Retinal pigment epithelial cell (primary cell): ENCODE measurements at regions not wholly inside any gene's neighbourhood (a gene's known extent, or its start where the extent isn't known, plus 50 kb on each side); places are given as distances from the start of the nearest gene placed in this dataset.
"Not testable (repeated sequence)": the region's sequence is repeated elsewhere in the genome, so short reads cannot be mapped to it uniquely, and the experiment has no call there.

Experiments
- DNase-seq: peaks from one replicate; pipeline ENCODE4 v3.0.0-alpha.2; 2010; ENCODE audit warnings: low read depth
- H3K4me3 ChIP-seq: 2 replicates; pipeline ENCODE4 v1.5.1; 2011; ENCODE audit warnings: mild to moderate bottlenecking, low read length, control low read depth, moderate library complexity
- TF ChIP-seq, protein P1 (sequence below): conservative IDR thresholded peaks from 2 replicates; pipeline ENCODE4 v1.5.1; 2011; ENCODE audit warnings: low read depth, low read length, control low read depth, inconsistent platforms

DNA sequence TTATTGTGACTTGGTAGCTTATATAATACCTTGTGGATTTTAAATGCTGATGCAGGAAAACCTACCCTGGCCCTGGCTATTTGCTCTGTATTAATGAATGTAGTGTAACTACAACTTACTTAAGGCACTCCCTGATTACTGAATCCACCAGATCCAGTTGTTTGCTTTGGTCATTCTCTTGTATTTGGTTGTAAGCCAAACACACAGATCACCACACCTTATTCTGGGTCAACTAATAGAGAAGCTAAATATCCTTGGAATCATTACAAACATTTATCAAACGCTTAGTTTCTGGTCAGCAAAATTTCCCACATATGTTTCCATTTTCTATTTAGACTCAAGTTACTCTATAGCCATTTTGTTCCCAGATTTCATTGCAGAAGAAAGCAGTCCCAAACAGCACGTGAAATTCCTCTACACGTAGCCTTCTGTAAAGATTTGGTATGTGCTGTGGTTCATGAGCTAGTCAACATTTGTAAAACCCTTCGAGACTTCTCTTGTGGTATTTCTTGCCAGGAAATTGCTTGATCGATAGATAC lies 322.6 kb downstream of the MEX3B start:
- no peak overlapping the region for H3K4me3 ChIP-seq
- no peak for DNase-seq
- TF ChIP-seq, protein P1, sequence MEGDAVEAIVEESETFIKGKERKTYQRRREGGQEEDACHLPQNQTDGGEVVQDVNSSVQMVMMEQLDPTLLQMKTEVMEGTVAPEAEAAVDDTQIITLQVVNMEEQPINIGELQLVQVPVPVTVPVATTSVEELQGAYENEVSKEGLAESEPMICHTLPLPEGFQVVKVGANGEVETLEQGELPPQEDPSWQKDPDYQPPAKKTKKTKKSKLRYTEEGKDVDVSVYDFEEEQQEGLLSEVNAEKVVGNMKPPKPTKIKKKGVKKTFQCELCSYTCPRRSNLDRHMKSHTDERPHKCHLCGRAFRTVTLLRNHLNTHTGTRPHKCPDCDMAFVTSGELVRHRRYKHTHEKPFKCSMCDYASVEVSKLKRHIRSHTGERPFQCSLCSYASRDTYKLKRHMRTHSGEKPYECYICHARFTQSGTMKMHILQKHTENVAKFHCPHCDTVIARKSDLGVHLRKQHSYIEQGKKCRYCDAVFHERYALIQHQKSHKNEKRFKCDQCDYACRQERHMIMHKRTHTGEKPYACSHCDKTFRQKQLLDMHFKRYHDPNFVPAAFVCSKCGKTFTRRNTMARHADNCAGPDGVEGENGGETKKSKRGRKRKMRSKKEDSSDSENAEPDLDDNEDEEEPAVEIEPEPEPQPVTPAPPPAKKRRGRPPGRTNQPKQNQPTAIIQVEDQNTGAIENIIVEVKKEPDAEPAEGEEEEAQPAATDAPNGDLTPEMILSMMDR, result no peak

DNA sequence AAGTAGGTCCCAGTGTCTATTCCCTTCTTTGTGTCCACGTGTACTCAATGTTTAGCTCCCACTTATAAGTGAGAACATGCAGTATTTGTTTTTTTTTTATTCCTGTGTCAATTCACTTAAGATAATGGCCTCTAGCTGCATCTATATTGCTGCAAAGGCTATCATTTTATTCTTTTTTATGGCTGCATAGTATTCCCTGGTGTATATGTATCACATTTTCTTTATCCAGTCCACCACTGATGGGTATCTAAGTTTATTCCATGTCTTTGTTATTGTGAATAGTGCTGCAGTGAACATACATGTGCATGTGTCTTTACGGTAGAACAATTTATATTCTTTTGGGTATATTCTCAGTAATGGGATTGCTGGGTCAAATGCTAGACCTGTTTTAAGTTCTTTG lies 329.4 kb downstream of the MEX3B start:
- DNase-seq, H3K4me3 ChIP-seq: not testable (repeated sequence)

DNA sequence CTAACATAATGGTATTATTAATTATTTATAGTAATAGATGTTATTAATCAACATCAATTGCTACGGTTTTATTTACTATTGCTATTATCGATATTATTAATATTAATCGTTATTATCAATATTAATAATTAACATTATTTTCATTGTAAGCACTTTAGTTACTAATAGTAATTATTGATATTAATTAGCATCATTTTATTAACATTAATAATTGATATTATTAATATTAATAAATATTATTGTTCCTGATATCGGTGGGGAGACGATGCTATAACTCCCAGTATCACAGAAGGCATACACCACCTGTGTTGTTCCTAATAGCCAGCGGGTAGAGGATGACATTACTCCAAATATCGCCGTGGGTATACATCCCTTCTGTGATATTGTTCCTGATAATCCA lies 335.5 kb downstream of the MEX3B start:
- H3K4me3 ChIP-seq, result no peak overlapping the region
- no peak for DNase-seq
- TF ChIP-seq, protein P1, result no peak

DNA sequence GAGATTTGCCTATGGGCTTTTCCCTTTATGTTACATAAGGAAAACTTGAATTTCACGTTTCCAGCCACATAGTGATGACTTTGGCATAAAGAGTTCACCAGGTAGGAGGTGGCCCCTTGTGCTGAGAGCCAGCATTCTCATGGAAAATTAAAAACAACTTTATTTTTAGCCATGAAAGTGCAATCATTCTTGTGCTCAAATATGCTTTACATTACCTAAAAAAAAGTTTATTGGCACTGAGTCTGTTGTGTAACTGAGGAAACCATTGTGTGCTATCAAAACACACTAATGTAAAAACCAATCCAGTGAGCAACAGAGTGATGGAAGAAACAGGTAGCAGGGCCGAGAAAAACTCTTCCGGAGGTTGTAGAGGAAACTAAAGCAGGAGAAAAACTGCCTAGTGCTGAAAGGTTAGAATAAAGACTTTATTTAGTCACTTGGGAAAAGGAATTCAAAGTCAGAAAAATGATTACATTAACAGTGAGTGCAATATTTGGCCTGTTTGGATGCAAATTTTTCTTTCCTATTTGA lies 332.9 kb upstream of the TMC3 start:
- DNase-seq, H3K4me3 ChIP-seq: not testable (repeated sequence)

DNA sequence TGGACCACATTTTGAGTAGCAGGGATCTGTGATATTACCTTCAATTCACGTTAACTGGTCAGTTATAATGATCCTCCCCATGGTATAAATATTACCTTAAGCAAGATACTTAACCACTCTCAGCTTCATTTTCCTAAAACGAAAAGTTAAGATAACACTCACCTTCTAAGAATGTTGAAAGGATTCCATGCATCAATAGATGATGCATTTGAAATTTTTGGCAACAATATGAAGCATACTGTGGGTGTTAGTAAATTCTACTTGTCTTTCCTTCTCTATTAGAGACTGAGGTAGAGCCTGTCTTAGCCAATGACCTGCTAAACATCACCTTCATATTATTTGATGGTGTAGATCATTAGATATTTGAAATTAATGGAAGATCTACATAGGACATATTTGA lies 331.7 kb upstream of the TMC3 start:
- not testable (repeated sequence) for DNase-seq, H3K4me3 ChIP-seq

DNA sequence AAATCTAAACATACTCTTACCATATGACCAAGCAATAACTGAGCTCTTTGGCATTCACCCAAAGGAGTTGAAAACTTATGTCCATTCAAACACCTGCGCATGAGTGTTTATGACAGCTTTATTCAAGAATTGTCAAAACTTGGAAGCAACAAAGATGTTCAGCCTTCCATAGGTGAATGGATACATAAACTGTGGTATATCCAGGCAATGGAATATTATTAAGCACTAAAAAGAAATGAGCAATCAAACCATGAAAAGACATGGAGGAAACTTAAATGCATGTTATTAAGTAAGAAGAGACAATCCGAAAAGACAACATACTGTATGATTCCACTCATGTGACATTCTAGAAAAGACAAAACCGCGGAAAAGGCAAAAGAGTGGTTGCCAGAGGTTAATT lies 312.0 kb upstream of the TMC3 start:
- TF ChIP-seq, protein P1, result no peak
- DNase-seq, result no peak
- H3K4me3 ChIP-seq, result no peak overlapping the region

DNA sequence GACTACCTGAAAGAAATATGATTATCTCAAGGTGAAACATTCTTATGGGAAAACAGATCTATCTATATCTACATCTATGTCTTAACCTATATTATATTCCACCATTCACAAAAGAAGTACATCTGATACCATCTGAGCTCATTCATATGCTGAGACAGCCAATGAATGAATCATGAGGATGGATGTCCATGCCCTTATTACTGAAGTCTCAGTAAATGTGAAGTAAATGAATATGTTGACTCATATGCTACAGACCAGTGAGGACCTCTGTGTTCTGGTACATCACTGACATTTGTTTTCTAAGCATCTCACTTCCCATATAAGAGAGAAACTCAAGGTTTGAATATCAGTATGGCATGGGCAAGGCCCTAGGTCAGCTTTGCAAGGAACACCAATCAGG lies 311.2 kb upstream of the TMC3 start:
- DNase-seq, result no peak
- TF ChIP-seq, protein P1, result no peak
- H3K4me3 ChIP-seq, result no peak overlapping the region

DNA sequence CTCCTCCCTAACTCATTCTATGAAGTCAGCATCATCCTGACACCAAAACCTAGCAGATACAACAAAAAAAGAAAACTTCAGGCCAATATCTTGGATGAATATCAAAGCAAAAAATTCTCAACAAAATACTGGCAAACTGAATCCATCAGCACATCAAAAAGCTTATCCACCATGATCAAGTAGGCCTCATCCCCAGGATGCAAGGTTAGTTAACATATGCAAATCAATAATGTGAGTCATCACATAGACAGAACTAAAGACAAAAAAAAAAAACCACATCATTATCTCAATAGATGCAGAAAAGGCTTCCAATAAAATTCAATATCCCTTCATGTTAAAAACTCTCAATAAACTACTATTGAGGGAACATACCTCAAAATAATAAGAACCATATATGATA lies 306.8 kb upstream of the TMC3 start:
- H3K4me3 ChIP-seq, result no peak overlapping the region
- TF ChIP-seq, protein P1, result no peak
- no peak for DNase-seq

DNA sequence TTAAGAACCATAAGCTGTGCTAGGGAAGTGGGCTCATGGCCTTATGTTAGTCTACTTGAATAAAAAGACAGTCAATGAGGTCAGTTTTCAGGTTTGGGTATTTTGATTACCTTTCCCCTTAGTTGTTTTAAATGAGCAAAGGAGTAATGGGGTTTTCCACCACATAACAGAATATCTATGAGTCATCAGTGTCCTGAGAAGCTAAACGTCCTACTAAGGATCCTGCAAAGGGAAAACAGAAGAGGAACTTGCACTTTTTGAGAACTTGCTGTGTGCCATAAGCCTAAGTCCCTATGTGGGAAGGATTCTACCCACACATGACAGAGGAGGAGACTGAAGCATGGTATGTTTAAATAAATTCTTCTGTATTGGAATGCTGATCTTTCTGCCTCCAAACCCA lies 292.8 kb upstream of the TMC3 start:
- DNase-seq, result no peak
- TF ChIP-seq, protein P1, result no peak
- H3K4me3 ChIP-seq, result no peak overlapping the region
